SU-DHL-6 (cell line): ENCODE measurements at regions not wholly inside any gene's neighbourhood (a gene's known extent, or its start where the extent isn't known, plus 50 kb on each side); places are given as distances from the start of the nearest gene placed in this dataset.

ENCODE experiments used
- H2AFZ ChIP-seq: fragments of 200-600 bp; sonication (generic); 2 replicates; pipeline ENCODE4 v1.6.1; 2014; ENCODE audit warnings: low read depth, mild to moderate bottlenecking, moderate library complexity, mixed read lengths, antibody characterized with exemption, low read length; ENCODE audit not compliant: severe bottlenecking
- H3F3A ChIP-seq: fragments of 200-600 bp; shearing (Covaris generic); 2 replicates; pipeline ENCODE4 v1.6.0; 2016; ENCODE audit warnings: antibody characterized with exemption, mild to moderate bottlenecking; ENCODE audit not compliant: insufficient read depth
- H3K27ac ChIP-seq: fragments of 200-600 bp; sonication (generic); 2 replicates; pipeline ENCODE4 v1.5.1; 2016; ENCODE audit warnings: low read depth, mild to moderate bottlenecking, low read length, moderate library complexity, mixed read lengths
- H3K27me3 ChIP-seq: fragments of 200-600 bp; sonication (generic), shearing (Covaris generic); 2 replicates; pipeline ENCODE4 v1.6.0; 2014; ENCODE audit warnings: mild to moderate bottlenecking, low read length
- H3K36me3 ChIP-seq: fragments of 200-600 bp; sonication (generic); 2 replicates; pipeline ENCODE4 v1.6.1; 2014; ENCODE audit warnings: mild to moderate bottlenecking, low read length, mixed read lengths
- H3K4me2 ChIP-seq: fragments of 300-600, 200-600 bp; shearing (Covaris generic), sonication (generic); 2 replicates; pipeline ENCODE4 v1.6.0; 2014; ENCODE audit warnings: low read length, low read depth, mild to moderate bottlenecking; ENCODE audit not compliant: poor library complexity, severe bottlenecking
- H3K4me3 ChIP-seq: fragments of 200-600 bp; sonication (generic); 2 replicates; pipeline ENCODE4 v1.5.1; 2014; ENCODE audit warnings: antibody characterized with exemption, low read length, mild to moderate bottlenecking, mixed read lengths; ENCODE audit not compliant: insufficient read depth, poor library complexity, severe bottlenecking
- H3K79me2 ChIP-seq: fragments of 200-600 bp; sonication (generic); 2 replicates; pipeline ENCODE4 v1.6.1; 2014; ENCODE audit warnings: mild to moderate bottlenecking, low read length, moderate library complexity; ENCODE audit not compliant: insufficient read depth
- H3K9ac ChIP-seq: fragments of 200-600 bp; sonication (generic); 2 replicates; pipeline ENCODE4 v1.7.0; 2014; ENCODE audit warnings: mild to moderate bottlenecking, low read length
- H3K9me2 ChIP-seq: fragments of 200-600 bp; sonication (generic); replicated peaks from 2 replicates; pipeline ENCODE4 v1.6.1; 2014; ENCODE audit warnings: low read length; ENCODE audit not compliant: insufficient read depth
- H3K9me3 ChIP-seq: fragments of 200-600 bp; sonication (generic); 2 replicates; pipeline ENCODE4 v1.6.1; 2014; ENCODE audit warnings: low read length, mixed read lengths; ENCODE audit not compliant: insufficient read depth
- H4K20me1 ChIP-seq: fragments of 200-600 bp; sonication (generic); 2 replicates; pipeline ENCODE4 v1.6.1; 2014; ENCODE audit warnings: low read depth, mild to moderate bottlenecking, antibody characterized with exemption, low read length, moderate library complexity, mixed read lengths
- CTCF ChIP-seq: fragments of 200-600 bp; sonication (generic); IDR thresholded peaks from one replicate; pipeline ENCODE4 v1.5.1; 2017; ENCODE audit warnings: antibody characterized with exemption, mild to moderate bottlenecking, low read length, moderate library complexity; ENCODE audit not compliant: insufficient read depth, poor library complexity, severe bottlenecking
- EZH2phosphoT487 ChIP-seq: fragments of 200-600 bp; sonication (generic), shearing (Covaris generic); conservative IDR thresholded peaks from 2 replicates; pipeline ENCODE4 v1.6.1; 2018; ENCODE audit warnings: mild to moderate bottlenecking, antibody characterized with exemption, low read length, moderate library complexity, mixed read lengths

- Histone ChIP-seq H3K9me2 (no peaks in the 10 kb centered on the region), H3K79me2 (no peaks in the 10 kb centered on the region), H3K36me3 (no peaks in the 10 kb centered on the region), H3K4me3 (no peak overlapping the region), H3K4me2 (no peak overlapping the region), H3K9me3 (0 out of 2 replicates have a peak, but pooled peaks cover 11% of the 10 kb centered on the region), H2AFZ (no peak overlapping the region), H3K9ac (no peak overlapping the region), H3K27me3 (no peaks in the 10 kb centered on the region), H4K20me1 (no peaks in the 10 kb centered on the region), H3F3A (no peaks in the 10 kb centered on the region), H3K27ac (no peak overlapping the region)
- TF ChIP-seq CTCF = no peak
- no peak for TF ChIP-seq EZH2phosphoT487
These were observed 107.6 kb upstream of the SYT1 start for GRCh38 chr12:78756936-78757335.

DNA sequence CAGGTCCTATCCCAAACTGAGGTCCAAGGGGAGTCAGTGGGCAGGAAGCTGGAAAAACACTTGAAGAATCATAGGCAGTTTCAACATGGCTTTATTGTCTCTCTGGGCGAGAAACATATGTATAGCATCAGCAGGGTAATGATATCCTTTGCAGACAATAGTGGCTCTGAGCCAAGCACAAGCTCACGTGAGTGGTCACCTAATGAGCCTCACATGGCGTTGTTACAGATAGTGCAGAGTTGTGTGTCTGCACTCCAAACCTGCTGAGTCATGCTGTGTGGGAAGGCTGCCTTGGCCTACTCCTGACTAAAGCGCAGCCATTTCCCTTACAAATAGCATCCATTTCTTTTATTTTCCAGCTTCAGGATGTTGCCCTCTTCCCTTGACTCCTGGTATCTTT is 105.2 kb upstream of the SYT1 start:
- no peaks in the 10 kb centered on the region for H3K79me2 ChIP-seq
- no peaks in the 10 kb centered on the region for H4K20me1 ChIP-seq
- TF ChIP-seq EZH2phosphoT487 (no peak), CTCF (no peak)
- no peaks in the 10 kb centered on the region for H3K27me3 ChIP-seq
- H3F3A ChIP-seq = no peaks in the 10 kb centered on the region
- H2AFZ ChIP-seq = no peak overlapping the region
- H3K27ac ChIP-seq = no peak overlapping the region
- no peak overlapping the region for H3K9ac ChIP-seq
- 0 out of 2 replicates have a peak, but pooled peaks cover 11% of the 10 kb centered on the region for H3K9me3 ChIP-seq
- no peak overlapping the region for H3K4me2 ChIP-seq
- H3K4me3 ChIP-seq = no peak overlapping the region
- H3K9me2 ChIP-seq = no peaks in the 10 kb centered on the region
- no peaks in the 10 kb centered on the region for H3K36me3 ChIP-seq

DNA sequence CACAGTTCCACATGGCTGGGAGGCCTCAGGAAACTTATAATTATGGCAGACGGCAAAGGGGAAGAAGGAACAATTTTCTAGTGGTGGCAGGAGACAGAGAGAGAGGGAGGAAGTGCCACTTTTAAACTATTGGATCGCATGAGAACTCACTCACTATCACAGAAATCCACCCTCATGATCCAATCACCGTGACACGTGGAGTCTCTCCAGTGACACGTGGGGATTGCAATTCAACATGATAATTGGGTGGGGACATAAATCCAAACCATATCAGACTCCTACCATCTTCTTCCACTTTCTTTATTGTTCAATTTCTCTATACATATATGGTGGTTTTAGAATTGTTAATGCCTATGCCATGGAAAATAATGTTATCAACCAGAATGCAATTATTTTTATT is 103.7 kb upstream of the SYT1 start:
- Histone ChIP-seq H3K4me2 (no peak overlapping the region), H3K27ac (no peak overlapping the region), H3K9me3 (0 out of 2 replicates have a peak, but pooled peaks cover 11% of the 10 kb centered on the region), H3K79me2 (no peaks in the 10 kb centered on the region), H2AFZ (no peak overlapping the region), H3F3A (no peaks in the 10 kb centered on the region), H3K9ac (no peak overlapping the region), H3K36me3 (no peaks in the 10 kb centered on the region), H3K27me3 (no peaks in the 10 kb centered on the region), H4K20me1 (no peaks in the 10 kb centered on the region), H3K9me2 (no peaks in the 10 kb centered on the region), H3K4me3 (no peak overlapping the region)
- TF ChIP-seq EZH2phosphoT487 (no peak), CTCF (no peak)

- Histone ChIP-seq H4K20me1 (no peaks in the 10 kb centered on the region), H3F3A (no peaks in the 10 kb centered on the region), H3K9me3 (no peaks in the 10 kb centered on the region), H3K27me3 (no peaks in the 10 kb centered on the region), H3K4me2 (peak overlapping the region; percentile 5), H3K27ac (no peak overlapping the region), H3K9me2 (no peaks in the 10 kb centered on the region), H3K79me2 (no peaks in the 10 kb centered on the region), H3K36me3 (no peaks in the 10 kb centered on the region), H2AFZ (no peak overlapping the region), H3K9ac (no peak overlapping the region), H3K4me3 (no peak overlapping the region)
- TF ChIP-seq CTCF (no peak), EZH2phosphoT487 (no peak)
These were observed 99.7 kb upstream of the SYT1 start for GRCh38 chr12:78764913-78765312.
